H1 (cell line): ENCODE measurements at regions not wholly inside any gene's neighbourhood (a gene's known extent, or its start where the extent isn't known, plus 50 kb on each side); places are given as distances from the start of the nearest gene placed in this dataset.

Experiments used
- CTCF ChIA-PET: fragments of 300-600 bp; sonication (Branson Sonifier 250); formaldehyde crosslinking; loops from one replicate; lab custom pipeline; 2021; ENCODE audit not compliant: partially characterized antibody; lab: Charles Lee
- POLR2A ChIA-PET: fragments of 300-600 bp; sonication (Branson Sonifier 250); formaldehyde crosslinking; loops from one replicate; lab custom pipeline; 2021; ENCODE audit warnings: inconsistent platforms; ENCODE audit not compliant: partially characterized antibody; lab: Charles Lee
- DNase-seq, 2 experiments: peaks; one replicate each; pipeline versions ENCODE4 v3.0.0 to v3.0.0-alpha.2; 2010 to 2022; ENCODE audit warnings: low spot score in 2 of 2, low read depth in 1 of 2, mixed read lengths in 1 of 2
- FAIRE-seq: peaks from 2 replicates; lab custom pipeline; 2011; peaks lifted over from hg19 to GRCh38; lab: Jason Lieb, UNC
- H2AFZ ChIP-seq: 2 replicates; pipeline ENCODE4 v1.8.1; 2012; ENCODE audit warnings: low read length, inconsistent platforms
- H2AK5ac ChIP-seq: 2 replicates; pipeline ENCODE4 v1.6.1; 2013; ENCODE audit warnings: low read depth, low read length
- H2BK120ac ChIP-seq: replicated peaks from 2 replicates; pipeline ENCODE3; 2013; ENCODE audit warnings: low read depth, low read length, inconsistent platforms
- H2BK12ac ChIP-seq: 2 replicates; pipeline ENCODE4 v1.6.1; 2013; ENCODE audit warnings: low read depth, low read length
- H2BK15ac ChIP-seq: 2 replicates; pipeline ENCODE4 v1.6.1; 2013; ENCODE audit warnings: low read length
- H2BK20ac ChIP-seq: 2 replicates; pipeline ENCODE4 v1.6.1; 2013; ENCODE audit warnings: low read length
- H2BK5ac ChIP-seq: 2 replicates; pipeline ENCODE4 v1.6.1; 2013; ENCODE audit warnings: low read depth, low read length
- H3K14ac ChIP-seq: 2 replicates; pipeline ENCODE4 v1.6.1; 2013; ENCODE audit warnings: inconsistent platforms; ENCODE audit not compliant: insufficient read length
- H3K18ac ChIP-seq: 2 replicates; pipeline ENCODE4 v1.6.1; 2013; ENCODE audit warnings: low read length; ENCODE audit errors: extremely low read depth
- H3K23ac ChIP-seq: 2 replicates; pipeline ENCODE4 v1.6.1; 2013; ENCODE audit warnings: inconsistent platforms; ENCODE audit not compliant: insufficient read length
- H3K23me2 ChIP-seq: 2 replicates; pipeline ENCODE4 v1.6.1; 2013; ENCODE audit warnings: low read depth, low read length
- H3K27ac ChIP-seq: 2 replicates; pipeline ENCODE4 v1.6.1; 2011; ENCODE audit warnings: low read depth, low read length, inconsistent platforms
- H3K27me3 ChIP-seq, 4 experiments: replicated peaks in 1 of 4; 1 replicate in 1 of 4; 2 replicates in 3 of 4; pipeline versions ENCODE4 v1.6.1 to v1.8.1; 2011 to 2013; ENCODE audit warnings: low read length in 3 of 4, mild to moderate bottlenecking in 3 of 4, inconsistent platforms in 2 of 4, mixed read lengths in 2 of 4, moderate library complexity in 1 of 4; ENCODE audit not compliant: control insufficient read depth in 3 of 4, insufficient read depth in 3 of 4; ENCODE audit errors: extremely low read depth in 1 of 4
- H3K36me3 ChIP-seq, 4 experiments: 2 replicates each; pipeline versions ENCODE4 v1.6.1 to v1.8.1; 2011 to 2013; ENCODE audit warnings: mild to moderate bottlenecking in 4 of 4, low read length in 3 of 4, moderate library complexity in 2 of 4, control low read depth in 1 of 4, inconsistent platforms in 1 of 4; ENCODE audit not compliant: insufficient read depth in 4 of 4, control insufficient read depth in 2 of 4
- H3K4ac ChIP-seq: replicated peaks from 2 replicates; pipeline ENCODE3; 2013; ENCODE audit warnings: low read length, low read depth, mixed read lengths, inconsistent platforms; ENCODE audit not compliant: insufficient read length
- H3K4me1 ChIP-seq, 4 experiments: replicated peaks in 1 of 4; 1 replicate in 1 of 4; 2 replicates in 3 of 4; pipeline versions ENCODE4 v1.6.1 to v1.8.1; 2011 to 2013; ENCODE audit warnings: low read length in 3 of 4, inconsistent platforms in 2 of 4, mixed read lengths in 1 of 4; ENCODE audit not compliant: insufficient read depth in 4 of 4, control insufficient read depth in 3 of 4
- H3K4me2 ChIP-seq, 2 experiments: 2 replicates each; pipeline versions ENCODE4 v1.6.1 to v1.8.1; 2011 to 2013; ENCODE audit warnings: low read depth in 2 of 2, low read length in 2 of 2, control low read depth in 1 of 2, inconsistent platforms in 1 of 2, mild to moderate bottlenecking in 1 of 2; ENCODE audit not compliant: insufficient read depth in 1 of 2
- H3K4me3 ChIP-seq, 4 experiments: fragments of 200-600, 300-600 bp in 1 of 4; sonication (generic), shearing (Covaris generic), sonication (Bioruptor Twin) in 1 of 4; 2 replicates each; pipeline versions ENCODE4 v1.5.1 to v1.8.1; 2011 to 2016; ENCODE audit warnings: low read length in 4 of 4, low read depth in 3 of 4, control low read depth in 2 of 4, inconsistent platforms in 2 of 4, mild to moderate bottlenecking in 2 of 4, mixed read lengths in 1 of 4, moderate library complexity in 1 of 4; ENCODE audit not compliant: insufficient read depth in 2 of 4; ENCODE audit errors: extremely low read depth in 1 of 4
- H3K56ac ChIP-seq: replicated peaks from 2 replicates; pipeline ENCODE3; 2013; ENCODE audit warnings: low read depth, mild to moderate bottlenecking, mixed read lengths, low read length, inconsistent platforms; ENCODE audit not compliant: insufficient read length
- H3K79me1 ChIP-seq: 2 replicates; pipeline ENCODE4 v1.6.1; 2013; ENCODE audit warnings: low read depth, low read length, control low read depth
- H3K79me2 ChIP-seq, 2 experiments: 2 replicates each; pipeline versions ENCODE4 v1.6.1 to v1.8.1; 2012 to 2013; ENCODE audit warnings: low read length in 2 of 2, mild to moderate bottlenecking in 2 of 2, inconsistent platforms in 1 of 2; ENCODE audit not compliant: insufficient read depth in 2 of 2, control insufficient read depth in 1 of 2
- H3K9ac ChIP-seq, 4 experiments: replicated peaks in 1 of 4; 1 replicate in 1 of 4; 2 replicates in 3 of 4; pipeline versions ENCODE4 v1.6.1 to v1.8.1; 2011 to 2013; ENCODE audit warnings: low read depth in 3 of 4, low read length in 3 of 4, control low read depth in 2 of 4, mild to moderate bottlenecking in 2 of 4, moderate library complexity in 2 of 4, inconsistent platforms in 1 of 4; ENCODE audit errors: extremely low read depth in 1 of 4
- H3K9me3 ChIP-seq, 2 experiments: 2 replicates each; pipeline versions ENCODE4 v1.6.1 to v1.8.1; 2012 to 2013; ENCODE audit warnings: mild to moderate bottlenecking in 2 of 2, moderate library complexity in 2 of 2, control low read depth in 1 of 2, inconsistent platforms in 1 of 2, low read depth in 1 of 2, low read length in 1 of 2, mixed read lengths in 1 of 2; ENCODE audit not compliant: insufficient read depth in 2 of 2
- H4K20me1 ChIP-seq, 2 experiments: replicated peaks in 1 of 2; 2 replicates each; pipeline versions ENCODE3 to v1.8.1; 2011 to 2013; ENCODE audit warnings: inconsistent platforms in 2 of 2, low read length in 2 of 2, mild to moderate bottlenecking in 1 of 2; ENCODE audit not compliant: insufficient read depth in 2 of 2, control insufficient read depth in 1 of 2
- H4K5ac ChIP-seq: 2 replicates; pipeline ENCODE4 v1.6.1; 2013; ENCODE audit warnings: low read length, low read depth, mixed read lengths, inconsistent platforms; ENCODE audit not compliant: insufficient read length
- H4K8ac ChIP-seq: 2 replicates; pipeline ENCODE4 v1.8.0; 2013; ENCODE audit warnings: mild to moderate bottlenecking, moderate library complexity, low read length, inconsistent platforms; ENCODE audit not compliant: insufficient read depth; ENCODE audit errors: extremely low read depth
- H4K91ac ChIP-seq: replicated peaks from 2 replicates; pipeline ENCODE3; 2013; ENCODE audit warnings: low read length, mixed read lengths, inconsistent platforms; ENCODE audit not compliant: insufficient read length
- BCL11A ChIP-seq, 2 experiments: IDR thresholded peaks; one replicate each; pipeline ENCODE4 v1.6.1; 2011; ENCODE audit warnings: low read depth in 2 of 2, low read length in 2 of 2, mild to moderate bottlenecking in 2 of 2
- CBX5 ChIP-seq: fragments of 300-800, 300-1000 bp; sonication (generic); IDR thresholded peaks from 2 replicates; pipeline ENCODE4 v1.7.1; 2016; ENCODE audit warnings: antibody characterized with exemption, low read length, low read depth
- CBX8 ChIP-seq: fragments of 300-800, 300-1000 bp; sonication (generic); IDR thresholded peaks from 2 replicates; pipeline ENCODE4 v1.7.1; 2016; ENCODE audit warnings: low read depth, low read length, borderline replicate concordance
- EP300 ChIP-seq, 2 experiments: IDR thresholded peaks; 1 replicate in 1 of 2; 2 replicates in 1 of 2; pipeline ENCODE4 v1.6.1; 2011 to 2012; ENCODE audit warnings: low read depth in 2 of 2, low read length in 2 of 2, mild to moderate bottlenecking in 2 of 2, borderline replicate concordance in 1 of 2, inconsistent platforms in 1 of 2, moderate library complexity in 1 of 2
- EZH2 ChIP-seq: fragments of 200-600 bp; sonication (generic); IDR thresholded peaks from 2 replicates; pipeline ENCODE4 v1.7.1; 2012; ENCODE audit warnings: low read depth, mild to moderate bottlenecking, moderate library complexity, low read length, inconsistent platforms; ENCODE audit not compliant: severe bottlenecking
- NRF1 ChIP-seq: IDR thresholded peaks from 2 replicates; pipeline ENCODE4 v1.6.1; 2011; ENCODE audit warnings: mild to moderate bottlenecking, low read depth, low read length, improper control_type of control experiment
- RBBP5 ChIP-seq: IDR thresholded peaks from 2 replicates; pipeline ENCODE4 v1.7.1; 2012; ENCODE audit warnings: low read depth, mild to moderate bottlenecking, inconsistent platforms, low read length, moderate library complexity, borderline replicate concordance
- USF2 ChIP-seq: IDR thresholded peaks from 2 replicates; pipeline ENCODE4 v1.6.1; 2011; ENCODE audit warnings: low read length, improper control_type of control experiment
- WGBS, 2 experiments: shearing (Covaris generic) in 1 of 2; methylation state at CpG; one replicate each; pipeline versions ENCODE4 v1.1.6 to v1.1.7; 2013 to 2015; ENCODE audit warnings: low lambda C conversion rate in 2 of 2, mixed read lengths in 2 of 2, inconsistent platforms in 1 of 2, low coverage in 1 of 2, missing lambda C conversion rate in 1 of 2; ENCODE audit not compliant: insufficient replicate concordance in 2 of 2, insufficient coverage in 1 of 2, insufficient read length in 1 of 2; ENCODE audit errors: extremely low coverage in 1 of 2, missing lambda C conversion rate in 1 of 2; 5-methylcytosine and 5-hydroxymethylcytosine counted together

GRCh38 chr4:89615051-89615450, 221.9 kb downstream of the SNCA start:
- DNase-seq (no peak), FAIRE-seq (no peak)
- ChIA-PET CTCF (no interaction called here), POLR2A (no interaction called here)
- Histone ChIP-seq H3K23me2 (no peaks in the 10 kb centered on the region), H2BK20ac (no peak overlapping the region), H4K8ac (no peak overlapping the region; the same call in 1 of the 2 replicates), H4K5ac (no peak overlapping the region), H3K23ac (no peak overlapping the region), H3K27ac (no peak overlapping the region), H3K14ac (no peak overlapping the region), H2BK15ac (no peak overlapping the region), H2BK5ac (no peak overlapping the region), H3K4ac (no peak overlapping the region), H2BK12ac (no peak overlapping the region), H3K79me1 (no peaks in the 10 kb centered on the region), H4K20me1 (no peaks in the 10 kb centered on the region), H3K9ac (no peak overlapping the region), H3K27me3 (no peaks in the 10 kb centered on the region), H3K4me1 (0 out of 7 replicates have a peak, but pooled peaks cover 0 to 2% (median under 1%) of the 10 kb centered on the region in 4 experiments), H3K9me3 (no peaks in the 10 kb centered on the region), H2BK120ac (no peak overlapping the region), H3K18ac (no peak overlapping the region), H4K91ac (no peak overlapping the region), H3K4me2 (no peak overlapping the region), H3K56ac (no peak overlapping the region), H2AK5ac (no peak overlapping the region), H3K36me3 (no peaks in the 10 kb centered on the region)
- 98% methylated on average over 4 of the region's 4 CpGs; no CpG with 5 or more reads in 1 of the 2 experiments for WGBS, 2 experiments
- TF ChIP-seq NRF1 (no peak), EZH2 (no peak), RBBP5 (no peak), CBX5 (no peak), USF2 (no peak), EP300 (IDR thresholded peaks at IDR 0.05; ENCODE audit: borderline replicate concordance in 1 of 2, low read depth in 2 of 2, low read length in 2 of 2) (no peak), CBX8 (no peak), BCL11A (IDR thresholded peaks at IDR 0.05; ENCODE audit: low read depth in 2 of 2, low read length in 2 of 2) (no peak)
- TF ChIP-seq, all 59 proteins: peak for 0
- Histone ChIP-seq H3K4me3 (no peak overlapping the region), H2AFZ (no peak overlapping the region), H3K79me2 (no peaks in the 10 kb centered on the region)
